ENCODE measurements at regions not wholly inside any gene's neighbourhood (a gene's known extent, or its start where the extent isn't known, plus 50 kb on each side); places are given as distances from the start of the nearest gene placed in this dataset.

DNA sequence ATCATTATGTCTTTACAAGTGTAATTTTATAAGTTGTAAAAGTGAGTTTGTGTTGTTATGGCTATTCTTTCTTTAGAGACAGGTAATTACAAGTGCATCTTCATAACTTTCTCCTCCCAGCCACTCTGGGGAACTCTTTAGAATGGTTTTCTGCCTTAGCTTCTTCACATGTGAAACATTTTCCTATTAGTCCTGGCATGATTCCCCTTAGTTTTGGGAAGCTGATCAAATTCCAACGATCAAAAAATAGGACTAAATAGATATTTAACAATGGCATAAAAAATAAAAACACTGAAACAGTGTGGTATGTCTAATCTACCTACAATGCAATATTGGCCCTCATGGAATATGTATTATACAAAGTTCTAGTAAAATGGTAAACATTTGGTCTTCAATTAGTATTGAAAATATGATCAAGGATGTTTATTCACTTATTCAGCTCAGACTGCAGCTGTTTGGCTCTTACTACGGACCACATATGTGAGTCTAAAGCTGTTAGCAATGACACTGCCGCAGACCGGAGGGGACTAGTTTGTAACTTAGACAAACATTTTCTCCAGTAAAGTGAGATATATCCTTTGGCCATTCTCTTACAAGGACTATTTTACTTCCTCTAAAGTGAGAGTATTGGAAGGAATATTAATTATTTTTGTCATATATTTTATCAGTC lies 890.8 kb upstream of the USP15 start:
- POLR2A ChIA-PET, result no interaction called here
- no peak overlapping the region for H3K4me3 Mint-ChIP-seq
- no peaks in the 10 kb centered on the region for H3K4me1 Mint-ChIP-seq
- no peaks in the 10 kb centered on the region for H3K27me3 Mint-ChIP-seq (ENCODE audit: low read depth)
- CTCF ChIA-PET, result no interaction called here
- TF ChIP-seq KAT7 (CRISPR knock-in tag; IDR thresholded peaks at IDR 0.05; ENCODE audit: borderline replicate concordance) (no peak), NFYB (CRISPR knock-in tag; conservative IDR thresholded peaks at IDR 0.05; ENCODE audit: low read depth) (no peak), E2F5 (CRISPR knock-in tag; IDR thresholded peaks at IDR 0.05) (no peak), E2F4 (CRISPR knock-in tag; IDR thresholded peaks at IDR 0.05; ENCODE audit: borderline replicate concordance, low read depth) (no peak), FOXP4 (CRISPR knock-in tag; IDR thresholded peaks at IDR 0.05) (no peak), MLX (CRISPR knock-in tag; IDR thresholded peaks at IDR 0.05) (no peak), TEAD1 (CRISPR knock-in tag; IDR thresholded peaks at IDR 0.05) (no peak), ZNF121 (CRISPR knock-in tag; IDR thresholded peaks at IDR 0.05) (no peak), TEAD4 (CRISPR knock-in tag; IDR thresholded peaks at IDR 0.05) (no peak), NR1H2 (CRISPR knock-in tag; IDR thresholded peaks at IDR 0.05) (no peak), ZNF671 (CRISPR knock-in tag; IDR thresholded peaks at IDR 0.05) (no peak), FOXK1 (CRISPR knock-in tag; IDR thresholded peaks at IDR 0.05) (no peak), HMGA2 (CRISPR knock-in tag; IDR thresholded peaks at IDR 0.05) (no peak), IRF2 (CRISPR knock-in tag; IDR thresholded peaks at IDR 0.05; ENCODE audit: borderline replicate concordance, low read depth) (no peak), ERG (CRISPR knock-in tag; IDR thresholded peaks at IDR 0.05) (no peak), MYBL2 (CRISPR knock-in tag; IDR thresholded peaks at IDR 0.05) (no peak)
- TF ChIP-seq, protein P1, sequence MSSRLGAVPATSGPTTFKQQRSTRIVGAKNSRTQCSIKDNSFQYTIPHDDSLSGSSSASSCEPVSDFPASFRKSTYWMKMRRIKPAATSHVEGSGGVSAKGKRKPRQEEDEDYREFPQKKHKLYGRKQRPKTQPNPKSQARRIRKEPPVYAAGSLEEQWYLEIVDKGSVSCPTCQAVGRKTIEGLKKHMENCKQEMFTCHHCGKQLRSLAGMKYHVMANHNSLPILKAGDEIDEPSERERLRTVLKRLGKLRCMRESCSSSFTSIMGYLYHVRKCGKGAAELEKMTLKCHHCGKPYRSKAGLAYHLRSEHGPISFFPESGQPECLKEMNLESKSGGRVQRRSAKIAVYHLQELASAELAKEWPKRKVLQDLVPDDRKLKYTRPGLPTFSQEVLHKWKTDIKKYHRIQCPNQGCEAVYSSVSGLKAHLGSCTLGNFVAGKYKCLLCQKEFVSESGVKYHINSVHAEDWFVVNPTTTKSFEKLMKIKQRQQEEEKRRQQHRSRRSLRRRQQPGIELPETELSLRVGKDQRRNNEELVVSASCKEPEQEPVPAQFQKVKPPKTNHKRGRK (CRISPR knock-in tag; IDR thresholded peaks at IDR 0.05; ENCODE audit: borderline replicate concordance), result no peak
- TF ChIP-seq, protein P2, sequence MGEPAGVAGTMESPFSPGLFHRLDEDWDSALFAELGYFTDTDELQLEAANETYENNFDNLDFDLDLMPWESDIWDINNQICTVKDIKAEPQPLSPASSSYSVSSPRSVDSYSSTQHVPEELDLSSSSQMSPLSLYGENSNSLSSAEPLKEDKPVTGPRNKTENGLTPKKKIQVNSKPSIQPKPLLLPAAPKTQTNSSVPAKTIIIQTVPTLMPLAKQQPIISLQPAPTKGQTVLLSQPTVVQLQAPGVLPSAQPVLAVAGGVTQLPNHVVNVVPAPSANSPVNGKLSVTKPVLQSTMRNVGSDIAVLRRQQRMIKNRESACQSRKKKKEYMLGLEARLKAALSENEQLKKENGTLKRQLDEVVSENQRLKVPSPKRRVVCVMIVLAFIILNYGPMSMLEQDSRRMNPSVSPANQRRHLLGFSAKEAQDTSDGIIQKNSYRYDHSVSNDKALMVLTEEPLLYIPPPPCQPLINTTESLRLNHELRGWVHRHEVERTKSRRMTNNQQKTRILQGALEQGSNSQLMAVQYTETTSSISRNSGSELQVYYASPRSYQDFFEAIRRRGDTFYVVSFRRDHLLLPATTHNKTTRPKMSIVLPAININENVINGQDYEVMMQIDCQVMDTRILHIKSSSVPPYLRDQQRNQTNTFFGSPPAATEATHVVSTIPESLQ (CRISPR knock-in tag; IDR thresholded peaks at IDR 0.05), result no peak
- TF ChIP-seq, protein P3, sequence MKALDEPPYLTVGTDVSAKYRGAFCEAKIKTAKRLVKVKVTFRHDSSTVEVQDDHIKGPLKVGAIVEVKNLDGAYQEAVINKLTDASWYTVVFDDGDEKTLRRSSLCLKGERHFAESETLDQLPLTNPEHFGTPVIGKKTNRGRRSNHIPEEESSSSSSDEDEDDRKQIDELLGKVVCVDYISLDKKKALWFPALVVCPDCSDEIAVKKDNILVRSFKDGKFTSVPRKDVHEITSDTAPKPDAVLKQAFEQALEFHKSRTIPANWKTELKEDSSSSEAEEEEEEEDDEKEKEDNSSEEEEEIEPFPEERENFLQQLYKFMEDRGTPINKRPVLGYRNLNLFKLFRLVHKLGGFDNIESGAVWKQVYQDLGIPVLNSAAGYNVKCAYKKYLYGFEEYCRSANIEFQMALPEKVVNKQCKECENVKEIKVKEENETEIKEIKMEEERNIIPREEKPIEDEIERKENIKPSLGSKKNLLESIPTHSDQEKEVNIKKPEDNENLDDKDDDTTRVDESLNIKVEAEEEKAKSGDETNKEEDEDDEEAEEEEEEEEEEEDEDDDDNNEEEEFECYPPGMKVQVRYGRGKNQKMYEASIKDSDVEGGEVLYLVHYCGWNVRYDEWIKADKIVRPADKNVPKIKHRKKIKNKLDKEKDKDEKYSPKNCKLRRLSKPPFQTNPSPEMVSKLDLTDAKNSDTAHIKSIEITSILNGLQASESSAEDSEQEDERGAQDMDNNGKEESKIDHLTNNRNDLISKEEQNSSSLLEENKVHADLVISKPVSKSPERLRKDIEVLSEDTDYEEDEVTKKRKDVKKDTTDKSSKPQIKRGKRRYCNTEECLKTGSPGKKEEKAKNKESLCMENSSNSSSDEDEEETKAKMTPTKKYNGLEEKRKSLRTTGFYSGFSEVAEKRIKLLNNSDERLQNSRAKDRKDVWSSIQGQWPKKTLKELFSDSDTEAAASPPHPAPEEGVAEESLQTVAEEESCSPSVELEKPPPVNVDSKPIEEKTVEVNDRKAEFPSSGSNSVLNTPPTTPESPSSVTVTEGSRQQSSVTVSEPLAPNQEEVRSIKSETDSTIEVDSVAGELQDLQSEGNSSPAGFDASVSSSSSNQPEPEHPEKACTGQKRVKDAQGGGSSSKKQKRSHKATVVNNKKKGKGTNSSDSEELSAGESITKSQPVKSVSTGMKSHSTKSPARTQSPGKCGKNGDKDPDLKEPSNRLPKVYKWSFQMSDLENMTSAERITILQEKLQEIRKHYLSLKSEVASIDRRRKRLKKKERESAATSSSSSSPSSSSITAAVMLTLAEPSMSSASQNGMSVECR (CRISPR knock-in tag; IDR thresholded peaks at IDR 0.05; ENCODE audit: borderline replicate concordance), result no peak
- TF ChIP-seq, protein P4, sequence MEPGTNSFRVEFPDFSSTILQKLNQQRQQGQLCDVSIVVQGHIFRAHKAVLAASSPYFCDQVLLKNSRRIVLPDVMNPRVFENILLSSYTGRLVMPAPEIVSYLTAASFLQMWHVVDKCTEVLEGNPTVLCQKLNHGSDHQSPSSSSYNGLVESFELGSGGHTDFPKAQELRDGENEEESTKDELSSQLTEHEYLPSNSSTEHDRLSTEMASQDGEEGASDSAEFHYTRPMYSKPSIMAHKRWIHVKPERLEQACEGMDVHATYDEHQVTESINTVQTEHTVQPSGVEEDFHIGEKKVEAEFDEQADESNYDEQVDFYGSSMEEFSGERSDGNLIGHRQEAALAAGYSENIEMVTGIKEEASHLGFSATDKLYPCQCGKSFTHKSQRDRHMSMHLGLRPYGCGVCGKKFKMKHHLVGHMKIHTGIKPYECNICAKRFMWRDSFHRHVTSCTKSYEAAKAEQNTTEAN (CRISPR knock-in tag; IDR thresholded peaks at IDR 0.05), result no peak
- DNase-seq (ENCODE audit: low spot score) (no peak), ATAC-seq (no peak)
- H3K27ac Mint-ChIP-seq, result no peak overlapping the region
- H3K9me3 Mint-ChIP-seq, result no peaks in the 10 kb centered on the region
- no peaks in the 10 kb centered on the region for H3K36me3 Mint-ChIP-seq
